NT2/D1 (cell line): ENCODE measurements at regions not wholly inside any gene's neighbourhood (a gene's known extent, or its start where the extent isn't known, plus 50 kb on each side); places are given as distances from the start of the nearest gene placed in this dataset.

Experiments
- SUZ12 ChIP-seq: IDR thresholded peaks from 2 replicates; pipeline ENCODE4 v1.6.1; 2011; ENCODE audit not compliant: insufficient read length, insufficient read depth; ENCODE audit errors: extremely low read depth
- YY1 ChIP-seq: IDR thresholded peaks from 2 replicates; pipeline ENCODE4 v1.6.1; 2011; ENCODE audit not compliant: insufficient read length, insufficient read depth

DNA sequence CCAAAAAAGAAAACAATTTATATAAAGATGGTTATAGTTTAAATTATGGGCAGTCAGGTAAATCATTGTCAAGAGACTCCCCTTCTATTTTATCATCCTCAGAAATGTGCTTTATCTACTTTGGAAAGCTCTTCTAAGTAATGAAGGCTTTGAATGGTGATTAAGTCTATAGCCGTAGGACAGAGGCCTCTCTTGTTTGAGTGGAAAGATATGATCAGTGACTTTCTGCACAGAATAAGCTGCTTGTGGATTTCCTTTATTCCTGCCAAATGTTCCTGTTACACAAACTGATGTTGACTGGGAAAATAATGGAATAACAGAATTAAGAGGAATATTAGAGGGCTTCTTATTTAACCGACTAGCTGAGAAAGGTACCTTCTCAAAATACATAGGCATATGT, 174.6 kb upstream of the IVNS1ABP start:
- TF ChIP-seq SUZ12 (no peak), YY1 (no peak)
